ENCODE measurements at regions not wholly inside any gene's neighbourhood (a gene's known extent, or its start where the extent isn't known, plus 50 kb on each side); places are given as distances from the start of the nearest gene placed in this dataset.
A peak's percentile ranks its signal among the peaks of the same experiment; 100 is the strongest.
"Not testable (repeated sequence)": the region's sequence is repeated elsewhere in the genome, so short reads cannot be mapped to it uniquely, and the experiment has no call there.

DNA sequence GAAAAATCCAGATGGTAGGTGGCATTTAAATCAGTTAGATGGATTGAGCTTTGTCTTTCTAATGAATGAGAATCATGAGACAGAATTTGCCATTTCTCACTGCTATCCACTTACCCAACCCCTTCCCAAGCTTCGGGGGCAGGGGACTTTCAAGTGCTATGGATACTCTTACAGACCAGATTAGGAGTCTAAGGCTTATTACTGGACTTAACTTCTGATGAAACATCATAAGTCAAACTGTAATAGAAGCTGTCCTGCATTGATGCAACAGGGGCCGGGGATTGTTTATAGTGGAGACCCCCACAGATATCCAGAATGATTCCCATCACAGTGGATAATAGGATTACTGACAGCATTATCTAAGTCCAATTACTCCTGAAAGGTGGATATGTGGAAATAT, 267.0 kb downstream of the NUF2 start:
- ChIA-PET CTCF (no interaction called here), POLR2A (no interaction called here)
- H3K27ac Mint-ChIP-seq, result no peak overlapping the region
- no peaks in the 10 kb centered on the region; the same call in 1 of the 2 replicates for H3K9me3 Mint-ChIP-seq
- peaks cover 52% of the 10 kb centered on the region for H3K4me1 Mint-ChIP-seq
- no peak overlapping the region for H3K4me3 Mint-ChIP-seq
- ATAC-seq (no peak), DNase-seq (ENCODE audit: low spot score) (no peak)
- H3K27me3 Mint-ChIP-seq (ENCODE audit: low read depth), result peaks cover 21% of the 10 kb centered on the region
- TF ChIP-seq ESRRA (CRISPR knock-in tag; IDR thresholded peaks at IDR 0.05; ENCODE audit: borderline replicate concordance), result no peak
- TF ChIP-seq NR1H2 (CRISPR knock-in tag; IDR thresholded peaks at IDR 0.05), result no peak
- no peak for TF ChIP-seq ZNF423 (CRISPR knock-in tag; IDR thresholded peaks at IDR 0.05)
- TF ChIP-seq, protein P1, sequence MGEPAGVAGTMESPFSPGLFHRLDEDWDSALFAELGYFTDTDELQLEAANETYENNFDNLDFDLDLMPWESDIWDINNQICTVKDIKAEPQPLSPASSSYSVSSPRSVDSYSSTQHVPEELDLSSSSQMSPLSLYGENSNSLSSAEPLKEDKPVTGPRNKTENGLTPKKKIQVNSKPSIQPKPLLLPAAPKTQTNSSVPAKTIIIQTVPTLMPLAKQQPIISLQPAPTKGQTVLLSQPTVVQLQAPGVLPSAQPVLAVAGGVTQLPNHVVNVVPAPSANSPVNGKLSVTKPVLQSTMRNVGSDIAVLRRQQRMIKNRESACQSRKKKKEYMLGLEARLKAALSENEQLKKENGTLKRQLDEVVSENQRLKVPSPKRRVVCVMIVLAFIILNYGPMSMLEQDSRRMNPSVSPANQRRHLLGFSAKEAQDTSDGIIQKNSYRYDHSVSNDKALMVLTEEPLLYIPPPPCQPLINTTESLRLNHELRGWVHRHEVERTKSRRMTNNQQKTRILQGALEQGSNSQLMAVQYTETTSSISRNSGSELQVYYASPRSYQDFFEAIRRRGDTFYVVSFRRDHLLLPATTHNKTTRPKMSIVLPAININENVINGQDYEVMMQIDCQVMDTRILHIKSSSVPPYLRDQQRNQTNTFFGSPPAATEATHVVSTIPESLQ (CRISPR knock-in tag; IDR thresholded peaks at IDR 0.05), result no peak
- TF ChIP-seq ELF4 (CRISPR knock-in tag; IDR thresholded peaks at IDR 0.05; ENCODE audit: low read depth), result no peak
- TF ChIP-seq, protein P2, sequence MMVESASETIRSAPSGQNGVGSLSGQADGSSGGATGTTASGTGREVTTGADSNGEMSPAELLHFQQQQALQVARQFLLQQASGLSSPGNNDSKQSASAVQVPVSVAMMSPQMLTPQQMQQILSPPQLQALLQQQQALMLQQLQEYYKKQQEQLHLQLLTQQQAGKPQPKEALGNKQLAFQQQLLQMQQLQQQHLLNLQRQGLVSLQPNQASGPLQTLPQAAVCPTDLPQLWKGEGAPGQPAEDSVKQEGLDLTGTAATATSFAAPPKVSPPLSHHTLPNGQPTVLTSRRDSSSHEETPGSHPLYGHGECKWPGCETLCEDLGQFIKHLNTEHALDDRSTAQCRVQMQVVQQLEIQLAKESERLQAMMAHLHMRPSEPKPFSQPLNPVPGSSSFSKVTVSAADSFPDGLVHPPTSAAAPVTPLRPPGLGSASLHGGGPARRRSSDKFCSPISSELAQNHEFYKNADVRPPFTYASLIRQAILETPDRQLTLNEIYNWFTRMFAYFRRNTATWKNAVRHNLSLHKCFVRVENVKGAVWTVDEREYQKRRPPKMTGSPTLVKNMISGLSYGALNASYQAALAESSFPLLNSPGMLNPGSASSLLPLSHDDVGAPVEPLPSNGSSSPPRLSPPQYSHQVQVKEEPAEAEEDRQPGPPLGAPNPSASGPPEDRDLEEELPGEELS (CRISPR knock-in tag; IDR thresholded peaks at IDR 0.05), result no peak
- H3K36me3 Mint-ChIP-seq, result 0 out of 2 replicates have a peak, but pooled peaks cover 5% of the 10 kb centered on the region

DNA sequence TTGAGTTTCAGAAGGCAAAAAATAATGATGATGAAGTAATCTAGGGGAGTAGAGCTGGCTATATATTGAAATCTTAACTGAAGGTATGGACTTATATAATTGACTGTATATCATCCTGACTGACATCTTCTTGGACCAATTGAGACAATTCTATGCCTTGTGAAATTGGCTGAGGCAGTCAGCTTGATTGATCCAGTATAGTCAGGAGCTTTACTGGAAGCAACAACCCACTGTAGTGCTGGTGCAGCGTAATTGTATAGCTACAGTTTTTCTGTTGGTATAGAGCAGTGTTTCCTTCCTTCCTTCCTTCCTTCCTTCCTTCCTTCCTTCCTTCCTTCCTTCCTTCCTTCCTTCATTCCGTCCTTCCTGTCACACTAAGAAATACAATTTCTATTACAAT, 268.0 kb downstream of the NUF2 start:
- peaks cover 21% of the 10 kb centered on the region for H3K27me3 Mint-ChIP-seq (ENCODE audit: low read depth)
- no peak overlapping the region; the same call in 1 of the 2 replicates for H3K27ac Mint-ChIP-seq
- H3K9me3 Mint-ChIP-seq, result no peaks in the 10 kb centered on the region; the same call in 1 of the 2 replicates
- H3K4me1 Mint-ChIP-seq, result peaks cover 48% of the 10 kb centered on the region
- no peak overlapping the region for H3K4me3 Mint-ChIP-seq
- POLR2A ChIA-PET, result interaction anchor here (1.0 kb wide), 1 partner anchor 10 kb away, joined by 3 read pairs; no protein-coding TSS in a partner anchor
- CTCF ChIA-PET, result no interaction called here
- ATAC-seq, result no peak
- no peak for DNase-seq (ENCODE audit: low spot score)
- TF ChIP-seq, protein P3, sequence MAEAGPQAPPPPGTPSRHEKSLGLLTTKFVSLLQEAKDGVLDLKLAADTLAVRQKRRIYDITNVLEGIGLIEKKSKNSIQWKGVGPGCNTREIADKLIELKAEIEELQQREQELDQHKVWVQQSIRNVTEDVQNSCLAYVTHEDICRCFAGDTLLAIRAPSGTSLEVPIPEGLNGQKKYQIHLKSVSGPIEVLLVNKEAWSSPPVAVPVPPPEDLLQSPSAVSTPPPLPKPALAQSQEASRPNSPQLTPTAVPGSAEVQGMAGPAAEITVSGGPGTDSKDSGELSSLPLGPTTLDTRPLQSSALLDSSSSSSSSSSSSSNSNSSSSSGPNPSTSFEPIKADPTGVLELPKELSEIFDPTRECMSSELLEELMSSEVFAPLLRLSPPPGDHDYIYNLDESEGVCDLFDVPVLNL (CRISPR knock-in tag; IDR thresholded peaks at IDR 0.05; ENCODE audit: borderline replicate concordance, low read depth), result no peak
- TF ChIP-seq HMGA2 (CRISPR knock-in tag; IDR thresholded peaks at IDR 0.05) (no peak), MXD4 (CRISPR knock-in tag; IDR thresholded peaks at IDR 0.05; ENCODE audit: borderline replicate concordance) (no peak)
- H3K36me3 Mint-ChIP-seq, result 0 out of 2 replicates have a peak, but pooled peaks cover 5% of the 10 kb centered on the region

DNA sequence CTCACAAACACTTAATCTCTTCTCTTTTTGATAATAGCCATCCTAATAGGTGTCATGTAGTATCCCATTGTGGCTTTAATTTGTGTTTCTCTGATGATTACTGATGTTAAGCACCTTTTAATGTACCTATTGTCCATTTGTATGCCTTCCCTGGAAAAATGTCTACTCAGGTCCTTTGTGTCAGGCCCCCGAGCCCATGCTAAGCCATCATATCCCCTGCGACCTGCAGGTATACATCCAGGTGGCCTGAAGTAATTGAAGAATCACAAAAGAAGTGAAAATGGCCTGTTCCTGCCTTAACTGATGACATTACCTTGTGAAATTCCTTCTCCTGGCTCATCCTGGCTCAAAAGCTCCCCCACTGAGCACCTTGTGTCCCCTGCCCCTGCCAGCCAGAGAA, 269.4 kb downstream of the NUF2 start:
- peak; percentile 56 for ATAC-seq
- peak overlapping the region; percentile 79 for H3K27ac Mint-ChIP-seq
- H3K4me1 Mint-ChIP-seq, result peaks cover 44% of the 10 kb centered on the region
- H3K4me3 Mint-ChIP-seq; DNase-seq (ENCODE audit: low spot score); H3K36me3 Mint-ChIP-seq; H3K9me3 Mint-ChIP-seq; POLR2A ChIA-PET; CTCF ChIA-PET: not testable (repeated sequence)
- peaks cover 21% of the 10 kb centered on the region for H3K27me3 Mint-ChIP-seq (ENCODE audit: low read depth)

DNA sequence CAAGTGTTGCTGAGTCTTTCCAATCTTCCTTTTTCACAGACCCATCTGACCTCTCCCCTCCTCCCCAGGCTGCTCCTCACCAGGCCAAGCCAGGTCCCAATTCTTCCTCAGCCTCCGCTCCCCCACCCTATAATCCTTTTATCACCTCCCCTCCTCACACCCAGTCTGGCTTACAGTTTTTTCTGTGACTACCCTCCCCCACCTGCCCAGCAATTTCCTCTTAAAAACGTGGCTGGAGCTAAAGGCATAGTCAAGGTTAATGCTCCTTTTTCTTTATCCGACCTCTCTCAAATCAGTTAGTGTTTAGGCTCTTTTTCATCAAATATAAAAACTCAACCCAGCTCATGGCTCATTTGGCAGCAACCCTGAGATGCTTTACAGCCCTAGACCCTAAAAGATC, 270.9 kb downstream of the NUF2 start:
- H3K4me3 Mint-ChIP-seq; H3K27ac Mint-ChIP-seq; H3K36me3 Mint-ChIP-seq; CTCF ChIA-PET; ATAC-seq; DNase-seq (ENCODE audit: low spot score); POLR2A ChIA-PET; H3K9me3 Mint-ChIP-seq: not testable (repeated sequence)
- H3K27me3 Mint-ChIP-seq (ENCODE audit: low read depth), result peaks cover 21% of the 10 kb centered on the region
- peaks cover 34% of the 10 kb centered on the region for H3K4me1 Mint-ChIP-seq

DNA sequence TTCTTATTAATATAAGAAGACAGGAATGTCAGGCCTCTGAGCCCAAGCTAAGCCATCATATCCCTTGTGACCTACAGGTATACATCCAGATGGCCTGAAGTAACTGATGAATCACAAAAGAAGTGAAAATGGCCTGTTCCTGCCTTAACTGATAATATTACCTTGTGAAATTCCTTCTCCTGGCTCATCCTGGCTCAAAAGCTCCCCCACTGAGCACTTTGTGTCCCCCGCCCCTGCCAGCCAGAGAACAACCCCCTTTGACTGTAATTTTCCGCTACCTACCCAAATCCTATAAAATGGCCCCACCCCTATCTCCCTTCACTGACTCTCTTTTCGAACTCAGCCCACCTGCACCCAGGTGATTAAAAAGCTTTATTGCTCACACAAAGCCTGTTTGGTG, 274.4 kb downstream of the NUF2 start:
- Mint-ChIP-seq H3K4me3 (peak overlapping the region; percentile 24), H3K27me3 (ENCODE audit: low read depth) (peaks cover 18% of the 10 kb centered on the region), H3K9me3 (peaks cover 26% of the 10 kb centered on the region), H3K36me3 (peaks cover 29% of the 10 kb centered on the region), H3K4me1 (peaks cover 18% of the 10 kb centered on the region)
- CTCF ChIA-PET, H3K27ac Mint-ChIP-seq, POLR2A ChIA-PET: not testable (repeated sequence)
- peak; percentile 27 for ATAC-seq
- peak; percentile 33 for DNase-seq (ENCODE audit: low spot score)

All from WTC11 (cell line).